T-helper 22 cell (primary cell): ENCODE measurements at regions not wholly inside any gene's neighbourhood (a gene's known extent, or its start where the extent isn't known, plus 50 kb on each side); places are given as distances from the start of the nearest gene placed in this dataset.

Experiments used
- DNase-seq: peaks from one replicate; pipeline ENCODE4 v3.0.0-alpha.2; 2020; ENCODE audit warnings: low read depth

GRCh38 chr2:118665784-118666529, 181.5 kb downstream of the EN1 start:
- DNase-seq: no peak

GRCh38 chr2:118661179-118661578, 186.3 kb downstream of the EN1 start:
- no peak for DNase-seq

- DNase-seq: no peak
Measured at GRCh38 chr2:118658596-118659198, 188.8 kb downstream of the EN1 start.

GRCh38 chr2:118657466-118657865, 190.0 kb downstream of the EN1 start:
- DNase-seq: no peak

GRCh38 chr2:118654945-118655344, 192.5 kb downstream of the EN1 start:
- DNase-seq: no peak

GRCh38 chr2:118650327-118650726, 197.1 kb downstream of the EN1 start:
- no peak for DNase-seq

- no peak for DNase-seq
Measured at GRCh38 chr2:118645876-118646275, 201.6 kb downstream of the EN1 start.

GRCh38 chr2:118644190-118644589, 203.3 kb downstream of the EN1 start:
- DNase-seq: no peak

- DNase-seq: no peak
Measured at GRCh38 chr2:118643294-118643693, 204.2 kb downstream of the EN1 start.

- no peak for DNase-seq
Measured at GRCh38 chr2:118642501-118642900, 204.9 kb downstream of the EN1 start.

- no peak for DNase-seq
Measured at GRCh38 chr2:118641711-118642110, 205.7 kb downstream of the EN1 start.

GRCh38 chr2:118639371-118639770, 208.1 kb downstream of the EN1 start:
- DNase-seq: no peak

GRCh38 chr2:118638453-118638852, 209.0 kb downstream of the EN1 start:
- DNase-seq: no peak

GRCh38 chr2:118635891-118636290, 211.6 kb downstream of the EN1 start:
- no peak for DNase-seq

GRCh38 chr2:118634876-118635275, 212.6 kb downstream of the EN1 start:
- DNase-seq: no peak

GRCh38 chr2:118633371-118634018, 214.0 kb downstream of the EN1 start:
- no peak for DNase-seq

- no peak for DNase-seq
Measured at GRCh38 chr2:118632921-118633320, 214.5 kb downstream of the EN1 start.

GRCh38 chr2:118627156-118627555, 220.3 kb downstream of the EN1 start:
- no peak for DNase-seq

GRCh38 chr2:118622913-118623312, 224.5 kb downstream of the EN1 start:
- no peak for DNase-seq

GRCh38 chr2:118622108-118622507, 225.3 kb downstream of the EN1 start:
- no peak for DNase-seq

- DNase-seq: no peak
Measured at GRCh38 chr2:118618279-118618678, 229.2 kb downstream of the EN1 start.

- DNase-seq: no peak
Measured at GRCh38 chr2:118616432-118616831, 231.0 kb downstream of the EN1 start.

- no peak for DNase-seq
Measured at GRCh38 chr2:118614841-118615271, 232.6 kb downstream of the EN1 start.
